22Rv1 (cell line): ENCODE measurements at regions not wholly inside any gene's neighbourhood (a gene's known extent, or its start where the extent isn't known, plus 50 kb on each side); places are given as distances from the start of the nearest gene placed in this dataset.

Experiments used
- H3K27ac ChIP-seq: fragments of 450-650 bp; 2 replicates; pipeline ENCODE4 v1.5.1; 2017
- CTCF ChIP-seq: fragments of 450-650 bp; IDR thresholded peaks from 2 replicates; pipeline ENCODE4 v1.5.1; 2017; ENCODE audit warnings: mild to moderate bottlenecking
- ZFX ChIP-seq: fragments of 450-650 bp; IDR thresholded peaks from 2 replicates; pipeline ENCODE4 v1.6.1; 2017; ENCODE audit warnings: antibody characterized with exemption, borderline replicate concordance

GRCh38 chr2:144681389-144681788, 161.5 kb upstream of the ZEB2 start:
- no peak overlapping the region for H3K27ac ChIP-seq
- TF ChIP-seq ZFX (no peak), CTCF (no peak)

GRCh38 chr2:144679942-144680341, 160.0 kb upstream of the ZEB2 start:
- no peak overlapping the region for H3K27ac ChIP-seq
- TF ChIP-seq CTCF (no peak), ZFX (no peak)

- H3K27ac ChIP-seq: no peak overlapping the region
- TF ChIP-seq CTCF (no peak), ZFX (no peak)
Measured at GRCh38 chr2:144678736-144679135, 158.8 kb upstream of the ZEB2 start.

GRCh38 chr2:144675731-144676130, 155.8 kb upstream of the ZEB2 start:
- H3K27ac ChIP-seq: no peak overlapping the region
- TF ChIP-seq ZFX (no peak), CTCF (no peak)

GRCh38 chr2:144675331-144675730, 155.4 kb upstream of the ZEB2 start:
- TF ChIP-seq CTCF (no peak), ZFX (no peak)
- no peak overlapping the region for H3K27ac ChIP-seq

- H3K27ac ChIP-seq: no peak overlapping the region
- no peak for TF ChIP-seq CTCF
- TF ChIP-seq ZFX: no peak
Measured at GRCh38 chr2:144674071-144674470, 154.2 kb upstream of the ZEB2 start.

- TF ChIP-seq ZFX (no peak), CTCF (no peak)
- no peak overlapping the region for H3K27ac ChIP-seq
Measured at GRCh38 chr2:144673456-144673855, 153.5 kb upstream of the ZEB2 start.
